Right atrium auricular region (tissue), 2 donors: ENCODE measurements at regions not wholly inside any gene's neighbourhood (a gene's known extent, or its start where the extent isn't known, plus 50 kb on each side); places are given as distances from the start of the nearest gene placed in this dataset.
"Not testable (repeated sequence)": the region's sequence is repeated elsewhere in the genome, so short reads cannot be mapped to it uniquely, and the experiment has no call there.

Experiments
- DNase-seq: peaks from one replicate; pipeline ENCODE4 v3.0.0-alpha.2; 2019; ENCODE audit warnings: low spot score
- H3K27ac ChIP-seq, 2 donors: fragments of 200-600 bp; sonication (generic); 1 replicate in 1 of 2; 2 replicates in 1 of 2; pipeline ENCODE4 v1.5.1; 2016 to 2019
- H3K27me3 ChIP-seq, 2 donors: fragments of 200-600 bp; sonication (generic); one replicate each; pipeline versions ENCODE4 v1.5.1 to v1.6.0; 2017 to 2019
- H3K36me3 ChIP-seq: fragments of 200-600 bp; sonication (generic); one replicate; pipeline ENCODE4 v1.5.1; 2016
- H3K4me1 ChIP-seq, 2 donors: fragments of 200-600 bp; sonication (generic); one replicate each; pipeline versions ENCODE4 v1.5.1 to v1.6.0; 2017 to 2019
- H3K4me3 ChIP-seq, 2 donors: fragments of 200-600 bp; sonication (generic); 1 replicate in 1 of 2; 2 replicates in 1 of 2; pipeline ENCODE4 v1.5.1; 2017 to 2019; ENCODE audit warnings: mild to moderate bottlenecking in 1 of 2, moderate library complexity in 1 of 2
- H3K9me3 ChIP-seq, 2 donors: fragments of 200-600 bp; sonication (generic); one replicate each; pipeline ENCODE4 v1.5.1; 2019
- CTCF ChIP-seq, 2 donors: fragments of 200-600 bp; sonication (generic); IDR thresholded peaks; one replicate each; pipeline ENCODE4 v1.5.1; 2019; ENCODE audit warnings: antibody characterized with exemption in 2 of 2

GRCh38 chr2:59761966-59762365 lies 791.5 kb downstream of the BCL11A start:
- Histone ChIP-seq H3K36me3 (no peaks in the 10 kb centered on the region), H3K4me1 (no peaks in the 10 kb centered on the region), H3K27ac (no peak overlapping the region), H3K27me3 (no peaks in the 10 kb centered on the region), H3K4me3 (no peak overlapping the region), H3K9me3 (no peaks in the 10 kb centered on the region)
- DNase-seq = no peak
- TF ChIP-seq CTCF (IDR thresholded peaks at IDR 0.05) = no peak

- Histone ChIP-seq H3K36me3 (no peaks in the 10 kb centered on the region), H3K27me3 (no peaks in the 10 kb centered on the region), H3K9me3 (no peaks in the 10 kb centered on the region), H3K4me3 (no peak overlapping the region), H3K4me1 (no peaks in the 10 kb centered on the region), H3K27ac (no peak overlapping the region)
- no peak for TF ChIP-seq CTCF (IDR thresholded peaks at IDR 0.05)
- no peak for DNase-seq
Measured at GRCh38 chr2:59756150-59756549, 797.3 kb downstream of the BCL11A start.

- TF ChIP-seq CTCF (IDR thresholded peaks at IDR 0.05) = no peak
- Histone ChIP-seq H3K27ac (no peak overlapping the region), H3K4me3 (no peak overlapping the region), H3K9me3 (no peaks in the 10 kb centered on the region), H3K4me1 (no peaks in the 10 kb centered on the region), H3K27me3 (no peaks in the 10 kb centered on the region), H3K36me3 (no peaks in the 10 kb centered on the region)
- no peak for DNase-seq
Measured at GRCh38 chr2:59754011-59754735, 799.3 kb downstream of the BCL11A start.

GRCh38 chr2:59752512-59752911 lies 800.9 kb downstream of the BCL11A start:
- no peak overlapping the region for H3K4me3 ChIP-seq
- no peak for DNase-seq
- H3K9me3 ChIP-seq = no peaks in the 10 kb centered on the region
- H3K36me3 ChIP-seq = no peaks in the 10 kb centered on the region
- H3K27me3 ChIP-seq = no peaks in the 10 kb centered on the region
- TF ChIP-seq CTCF (IDR thresholded peaks at IDR 0.05) = no peak
- no peak overlapping the region for H3K27ac ChIP-seq
- no peaks in the 10 kb centered on the region for H3K4me1 ChIP-seq

GRCh38 chr2:59752071-59752470 lies 801.4 kb downstream of the BCL11A start:
- Histone ChIP-seq H3K36me3 (no peaks in the 10 kb centered on the region), H3K27me3 (no peaks in the 10 kb centered on the region), H3K4me1 (no peaks in the 10 kb centered on the region), H3K9me3 (no peaks in the 10 kb centered on the region), H3K27ac (no peak overlapping the region), H3K4me3 (no peak overlapping the region)
- DNase-seq = no peak
- TF ChIP-seq CTCF (IDR thresholded peaks at IDR 0.05) = no peak

GRCh38 chr2:59751214-59751613 lies 802.2 kb downstream of the BCL11A start:
- not testable (repeated sequence) for H3K36me3 ChIP-seq, H3K27me3 ChIP-seq, H3K9me3 ChIP-seq, H3K27ac ChIP-seq, DNase-seq, H3K4me3 ChIP-seq, H3K4me1 ChIP-seq
